Ovary (tissue), 3 donors: ENCODE measurements at regions not wholly inside any gene's neighbourhood (a gene's known extent, or its start where the extent isn't known, plus 50 kb on each side); places are given as distances from the start of the nearest gene placed in this dataset.

Source experiments
- POLR2A ChIP-seq: fragments of 450-650 bp; IDR thresholded peaks from one replicate; pipeline ENCODE4 v1.6.1; 2017; ENCODE audit warnings: antibody characterized with exemption, mild to moderate bottlenecking, moderate library complexity
- TF ChIP-seq, protein P1 (sequence below), 3 donors: fragments of 450-650 bp in 2 of 3; fragments of 200-600 bp in 1 of 3; IDR thresholded peaks; one replicate each; pipeline versions ENCODE4 v1.5.1 to v1.8.0; 2016 to 2022; ENCODE audit warnings: antibody characterized with exemption in 3 of 3, mild to moderate bottlenecking in 1 of 3
- donor health status: DM: no; HTN: no; CAD: no.

DNA sequence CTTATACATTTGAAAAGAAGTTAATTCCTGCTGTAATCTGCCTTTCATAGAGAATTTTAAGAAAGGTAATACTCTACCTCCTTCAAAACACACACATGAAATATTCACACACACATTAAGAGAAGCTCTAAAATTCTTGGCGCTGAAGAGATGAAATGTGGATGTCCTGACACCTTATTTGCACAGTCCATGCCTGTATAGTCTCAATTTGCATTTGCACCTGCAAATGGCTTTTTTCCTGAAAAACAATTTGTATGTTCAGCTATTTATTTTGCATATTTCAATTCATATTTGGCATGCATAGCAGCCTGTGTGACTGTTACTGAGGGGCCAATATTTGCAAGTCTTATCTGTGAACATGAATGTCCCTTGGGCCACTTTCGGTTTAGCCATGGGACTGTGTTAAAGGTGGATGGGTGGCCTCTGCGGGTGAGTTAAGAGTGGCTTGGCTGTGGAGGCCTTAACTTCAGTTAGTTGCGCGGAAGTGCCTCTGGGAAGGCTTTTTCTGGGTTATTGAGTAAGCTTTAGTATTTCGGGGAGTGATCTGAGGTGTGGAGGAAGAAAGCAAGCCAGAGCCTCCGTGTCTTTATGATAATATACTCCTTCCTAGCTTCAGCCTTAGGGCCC, 443.3 kb upstream of the FAT1 start:
- TF ChIP-seq, protein P1, sequence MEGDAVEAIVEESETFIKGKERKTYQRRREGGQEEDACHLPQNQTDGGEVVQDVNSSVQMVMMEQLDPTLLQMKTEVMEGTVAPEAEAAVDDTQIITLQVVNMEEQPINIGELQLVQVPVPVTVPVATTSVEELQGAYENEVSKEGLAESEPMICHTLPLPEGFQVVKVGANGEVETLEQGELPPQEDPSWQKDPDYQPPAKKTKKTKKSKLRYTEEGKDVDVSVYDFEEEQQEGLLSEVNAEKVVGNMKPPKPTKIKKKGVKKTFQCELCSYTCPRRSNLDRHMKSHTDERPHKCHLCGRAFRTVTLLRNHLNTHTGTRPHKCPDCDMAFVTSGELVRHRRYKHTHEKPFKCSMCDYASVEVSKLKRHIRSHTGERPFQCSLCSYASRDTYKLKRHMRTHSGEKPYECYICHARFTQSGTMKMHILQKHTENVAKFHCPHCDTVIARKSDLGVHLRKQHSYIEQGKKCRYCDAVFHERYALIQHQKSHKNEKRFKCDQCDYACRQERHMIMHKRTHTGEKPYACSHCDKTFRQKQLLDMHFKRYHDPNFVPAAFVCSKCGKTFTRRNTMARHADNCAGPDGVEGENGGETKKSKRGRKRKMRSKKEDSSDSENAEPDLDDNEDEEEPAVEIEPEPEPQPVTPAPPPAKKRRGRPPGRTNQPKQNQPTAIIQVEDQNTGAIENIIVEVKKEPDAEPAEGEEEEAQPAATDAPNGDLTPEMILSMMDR (IDR thresholded peaks at IDR 0.05), result no peak
- no peak for TF ChIP-seq POLR2A
